ENCODE measurements at regions not wholly inside any gene's neighbourhood (a gene's known extent, or its start where the extent isn't known, plus 50 kb on each side); places are given as distances from the start of the nearest gene placed in this dataset.

DNA sequence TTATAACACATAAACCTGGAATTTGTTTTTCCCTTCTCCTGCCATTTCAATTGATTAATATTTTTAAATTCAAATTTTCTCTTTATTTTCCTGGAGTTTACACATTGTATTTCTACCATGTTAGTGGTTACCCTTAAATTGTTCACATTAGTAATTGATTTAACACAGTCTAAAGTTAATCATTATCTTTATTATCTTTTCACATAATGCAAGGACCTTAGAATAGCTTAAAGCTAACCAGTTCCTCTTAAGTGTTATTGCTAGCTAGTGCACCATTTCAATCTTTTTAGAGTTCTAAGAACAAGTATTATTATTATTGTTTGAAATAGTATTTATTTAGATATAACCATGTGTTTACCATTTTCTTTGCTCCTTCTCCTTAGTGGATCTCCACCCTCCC, 251.2 kb upstream of the FBXL7 start:
- TF ChIP-seq, protein P1, sequence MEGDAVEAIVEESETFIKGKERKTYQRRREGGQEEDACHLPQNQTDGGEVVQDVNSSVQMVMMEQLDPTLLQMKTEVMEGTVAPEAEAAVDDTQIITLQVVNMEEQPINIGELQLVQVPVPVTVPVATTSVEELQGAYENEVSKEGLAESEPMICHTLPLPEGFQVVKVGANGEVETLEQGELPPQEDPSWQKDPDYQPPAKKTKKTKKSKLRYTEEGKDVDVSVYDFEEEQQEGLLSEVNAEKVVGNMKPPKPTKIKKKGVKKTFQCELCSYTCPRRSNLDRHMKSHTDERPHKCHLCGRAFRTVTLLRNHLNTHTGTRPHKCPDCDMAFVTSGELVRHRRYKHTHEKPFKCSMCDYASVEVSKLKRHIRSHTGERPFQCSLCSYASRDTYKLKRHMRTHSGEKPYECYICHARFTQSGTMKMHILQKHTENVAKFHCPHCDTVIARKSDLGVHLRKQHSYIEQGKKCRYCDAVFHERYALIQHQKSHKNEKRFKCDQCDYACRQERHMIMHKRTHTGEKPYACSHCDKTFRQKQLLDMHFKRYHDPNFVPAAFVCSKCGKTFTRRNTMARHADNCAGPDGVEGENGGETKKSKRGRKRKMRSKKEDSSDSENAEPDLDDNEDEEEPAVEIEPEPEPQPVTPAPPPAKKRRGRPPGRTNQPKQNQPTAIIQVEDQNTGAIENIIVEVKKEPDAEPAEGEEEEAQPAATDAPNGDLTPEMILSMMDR (IDR thresholded peaks at IDR 0.05), result no peak
- no peak for TF ChIP-seq POLR2A (IDR thresholded peaks at IDR 0.05)
